RWPE1 (cell line): ENCODE measurements at regions not wholly inside any gene's neighbourhood (a gene's known extent, or its start where the extent isn't known, plus 50 kb on each side); places are given as distances from the start of the nearest gene placed in this dataset.

Source experiments
- CTCF ChIA-PET: fragments of 350-600 bp; sonication (Branson Sonifier 250); formaldehyde crosslinking; extraction: SDS; loops from one replicate; lab custom pipeline; 2021; lab: Yijun Ruan, JAX
- POLR2A ChIA-PET: fragments of 400-600 bp; formaldehyde crosslinking; extraction: SDS; loops from one replicate; lab custom pipeline; 2020; ENCODE audit warnings: antibody characterized with exemption; ENCODE audit not compliant: low non-redundant PET; lab: Yijun Ruan, JAX
- DNase-seq: peaks from one replicate; pipeline ENCODE4 v3.0.0; 2012; ENCODE audit warnings: low spot score
- H3K27ac ChIP-seq: fragments of 450-650 bp; 2 replicates; pipeline ENCODE4 v1.5.1; 2017
- TF ChIP-seq, protein P1 (sequence below): fragments of 450-650 bp; conservative IDR thresholded peaks from 2 replicates; pipeline ENCODE4 v1.5.1; 2017; ENCODE audit warnings: low read depth, mild to moderate bottlenecking

DNA sequence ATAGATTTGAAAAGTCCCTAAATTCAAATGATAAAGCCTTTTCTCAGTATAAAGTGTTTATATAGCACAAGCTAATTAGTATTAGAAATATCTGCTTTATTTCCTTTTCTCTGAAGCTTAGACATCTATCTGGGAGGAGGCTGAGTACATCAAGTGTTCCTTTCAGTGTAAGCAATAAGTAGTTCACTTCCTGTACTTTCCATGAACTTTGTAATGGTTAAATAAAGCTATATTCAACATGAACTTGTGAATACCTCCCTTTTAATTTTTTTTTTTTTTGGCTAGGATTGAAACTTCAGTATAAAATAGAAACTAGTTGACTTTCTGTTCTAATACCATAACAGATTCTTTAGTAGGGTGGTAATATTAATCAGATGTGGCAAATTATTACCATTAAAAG, 190.9 kb downstream of the CENPW start:
- TF ChIP-seq, protein P1, sequence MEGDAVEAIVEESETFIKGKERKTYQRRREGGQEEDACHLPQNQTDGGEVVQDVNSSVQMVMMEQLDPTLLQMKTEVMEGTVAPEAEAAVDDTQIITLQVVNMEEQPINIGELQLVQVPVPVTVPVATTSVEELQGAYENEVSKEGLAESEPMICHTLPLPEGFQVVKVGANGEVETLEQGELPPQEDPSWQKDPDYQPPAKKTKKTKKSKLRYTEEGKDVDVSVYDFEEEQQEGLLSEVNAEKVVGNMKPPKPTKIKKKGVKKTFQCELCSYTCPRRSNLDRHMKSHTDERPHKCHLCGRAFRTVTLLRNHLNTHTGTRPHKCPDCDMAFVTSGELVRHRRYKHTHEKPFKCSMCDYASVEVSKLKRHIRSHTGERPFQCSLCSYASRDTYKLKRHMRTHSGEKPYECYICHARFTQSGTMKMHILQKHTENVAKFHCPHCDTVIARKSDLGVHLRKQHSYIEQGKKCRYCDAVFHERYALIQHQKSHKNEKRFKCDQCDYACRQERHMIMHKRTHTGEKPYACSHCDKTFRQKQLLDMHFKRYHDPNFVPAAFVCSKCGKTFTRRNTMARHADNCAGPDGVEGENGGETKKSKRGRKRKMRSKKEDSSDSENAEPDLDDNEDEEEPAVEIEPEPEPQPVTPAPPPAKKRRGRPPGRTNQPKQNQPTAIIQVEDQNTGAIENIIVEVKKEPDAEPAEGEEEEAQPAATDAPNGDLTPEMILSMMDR, result no peak
- POLR2A ChIA-PET, result no interaction called here
- DNase-seq, result no peak
- no peak overlapping the region for H3K27ac ChIP-seq
- CTCF ChIA-PET, result interaction anchor here (0.6 kb wide), 2 partner anchors 246 to 570 kb away, joined by 4 read pairs; no protein-coding TSS in a partner anchor

DNA sequence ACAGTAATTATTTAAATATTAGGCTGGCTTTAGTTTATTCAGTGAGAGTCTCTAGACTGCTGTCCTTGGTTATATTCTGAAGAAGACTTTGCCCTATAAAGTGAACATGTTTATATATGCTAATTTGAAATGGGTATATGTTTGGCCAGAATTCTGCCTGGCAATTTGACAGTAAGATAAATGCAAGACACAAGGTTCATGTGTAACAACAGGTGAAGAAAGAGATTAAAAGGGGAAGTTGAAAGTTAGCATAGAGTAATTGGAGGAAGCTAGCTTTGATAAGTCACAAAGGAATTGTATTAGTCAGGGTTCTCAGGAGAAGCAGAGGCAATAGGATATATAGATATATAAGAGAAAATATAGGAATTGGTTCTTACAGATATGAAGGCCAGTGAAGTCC, 191.4 kb downstream of the CENPW start:
- H3K27ac ChIP-seq, result no peak overlapping the region
- POLR2A ChIA-PET, result no interaction called here
- CTCF ChIA-PET, result interaction anchor here (0.6 kb wide), 2 partner anchors 245 to 570 kb away, joined by 4 read pairs; no protein-coding TSS in a partner anchor
- no peak for DNase-seq
- TF ChIP-seq, protein P1, result no peak

DNA sequence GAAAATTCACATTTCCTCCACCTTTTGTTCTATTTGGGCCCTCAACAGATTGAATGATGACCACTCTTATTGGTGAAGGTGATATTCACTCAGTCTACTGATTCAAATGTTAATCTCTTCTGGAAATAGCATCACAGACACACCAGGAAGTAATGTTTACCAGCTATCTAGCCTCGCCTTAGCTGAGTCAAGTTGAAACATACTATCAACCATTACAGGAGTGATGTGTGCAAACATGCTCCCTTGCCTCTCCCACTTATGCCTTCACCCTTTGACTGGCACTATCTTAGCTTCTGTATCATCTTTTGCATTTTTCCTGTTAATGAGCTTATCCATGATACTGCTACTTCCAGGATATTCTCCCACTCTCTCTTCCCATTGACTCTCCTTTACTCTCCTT, 191.9 kb downstream of the CENPW start:
- ChIA-PET CTCF (no interaction called here), POLR2A (no interaction called here)
- DNase-seq, result no peak
- TF ChIP-seq, protein P1, result no peak
- H3K27ac ChIP-seq, result no peak overlapping the region

- TF ChIP-seq, protein P1, result no peak
- no peak for DNase-seq
- no peak overlapping the region for H3K27ac ChIP-seq
- POLR2A ChIA-PET, result no interaction called here
- CTCF ChIA-PET, result no interaction called here
Observed at GRCh38 chr6:126534401-126534800, 194.5 kb downstream of the CENPW start.

GRCh38 chr6:126535138-126535537, 195.2 kb downstream of the CENPW start:
- TF ChIP-seq, protein P1, result no peak
- DNase-seq, result no peak
- ChIA-PET CTCF (no interaction called here), POLR2A (no interaction called here)
- H3K27ac ChIP-seq, result no peak overlapping the region

GRCh38 chr6:126535595-126535994, 195.7 kb downstream of the CENPW start:
- ChIA-PET CTCF (no interaction called here), POLR2A (no interaction called here)
- no peak for DNase-seq
- H3K27ac ChIP-seq, result no peak overlapping the region
- TF ChIP-seq, protein P1, result no peak
